Lung (tissue), 11 donors: ENCODE measurements at regions not wholly inside any gene's neighbourhood (a gene's known extent, or its start where the extent isn't known, plus 50 kb on each side); places are given as distances from the start of the nearest gene placed in this dataset.

Source experiments
- ATAC-seq: fragments of 200-7000 bp; cut with Tn5 transposase; one replicate; pipeline ENCODE4 v1.9.1; 2020; ENCODE audit warnings: moderate number of reproducible peaks; ENCODE audit not compliant: insufficient read depth, low FRiP score
- DNase-seq, 3 donors: peaks; one replicate each; pipeline ENCODE4 v3.0.0-alpha.2; 2013 to 2017
- H3K27ac ChIP-seq, 2 donors: one replicate each; pipeline ENCODE4 v1.5.1; 2013; ENCODE audit warnings: mild to moderate bottlenecking in 2 of 2, moderate library complexity in 2 of 2, control low read depth in 1 of 2, inconsistent platforms in 1 of 2, low read depth in 1 of 2, low read length in 1 of 2
- H3K27me3 ChIP-seq, 3 donors: one replicate each; pipeline ENCODE4 v1.5.1; 2013; ENCODE audit warnings: low read length in 2 of 3; ENCODE audit not compliant: control insufficient read depth in 3 of 3, insufficient read depth in 3 of 3
- H3K36me3 ChIP-seq, 4 donors: one replicate each; pipeline ENCODE4 v1.5.1; 2013; ENCODE audit warnings: low read length in 4 of 4, mild to moderate bottlenecking in 1 of 4, moderate library complexity in 1 of 4; ENCODE audit not compliant: control insufficient read depth in 4 of 4, insufficient read depth in 4 of 4
- H3K4me1 ChIP-seq, 5 donors: one replicate each; pipeline ENCODE4 v1.5.1; 2013; ENCODE audit warnings: low read length in 5 of 5, mild to moderate bottlenecking in 2 of 5, moderate library complexity in 1 of 5; ENCODE audit not compliant: control insufficient read depth in 5 of 5, insufficient read depth in 5 of 5
- H3K4me3 ChIP-seq: one replicate; pipeline ENCODE4 v1.5.1; 2013; ENCODE audit warnings: mild to moderate bottlenecking, control low read depth, moderate library complexity
- H3K9ac ChIP-seq, 2 donors: one replicate each; pipeline ENCODE4 v1.5.1; 2013; ENCODE audit warnings: low read length in 2 of 2, control low read depth in 1 of 2; ENCODE audit not compliant: insufficient read depth in 1 of 2
- H3K9me3 ChIP-seq, 4 donors: one replicate each; pipeline ENCODE4 v1.5.1; 2013; ENCODE audit warnings: low read length in 3 of 4, mild to moderate bottlenecking in 1 of 4, moderate library complexity in 1 of 4; ENCODE audit not compliant: control insufficient read depth in 4 of 4, insufficient read depth in 3 of 4
- WGBS, 2 donors: extraction: QIAGEN DNeasy Blood & Tissue Kit; methylation state at CpG; one replicate each; pipeline ENCODE4 v1.1.7; 2013; 5-methylcytosine and 5-hydroxymethylcytosine counted together
- TF ChIP-seq, protein P1 (sequence below): IDR thresholded peaks from 2 replicates; pipeline ENCODE4 v1.5.1; 2012; ENCODE audit warnings: mild to moderate bottlenecking; ENCODE audit errors: control extremely low read depth, extremely low read depth
- donor health status: control.
- donor health status: control.
- donor health status: Bipolar disorder and iron deficiency.
- donor health status: healthy.
- donor health status: DM: yes; HTN: yes; CAD: no.

DNA sequence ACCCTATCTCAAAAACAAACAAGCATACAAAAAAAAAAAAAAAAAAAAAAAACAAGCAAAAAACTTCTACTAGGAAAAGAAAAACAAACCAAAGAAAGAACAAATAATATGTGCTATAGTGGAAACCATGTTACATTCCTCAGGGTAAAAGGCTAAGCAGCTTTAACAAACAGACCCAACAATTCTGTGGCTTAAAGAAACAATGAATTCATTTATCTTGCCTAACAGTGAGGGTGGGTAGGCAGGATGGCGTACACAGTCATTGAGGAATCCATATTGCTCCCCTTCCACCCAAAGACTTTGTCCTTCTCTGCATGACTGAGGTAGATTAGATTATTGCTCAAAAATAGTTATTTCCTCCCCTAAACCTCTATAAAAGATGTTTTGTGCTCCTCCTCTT, 63.1 kb upstream of the ITGA6 start:
- Histone ChIP-seq H3K36me3 (no peaks in the 10 kb centered on the region), H3K4me3 (no peak overlapping the region), H3K27me3 (no peaks in the 10 kb centered on the region), H3K4me1 (peaks cover 0 to 4% (median 0%) of the 10 kb centered on the region in 5 donors), H3K9ac (no peak overlapping the region), H3K9me3 (peaks cover 0 to 5% (median 4%) of the 10 kb centered on the region in 4 donors), H3K27ac (no peak overlapping the region)
- WGBS, 2 donors: 77 to 90% methylated on average over 1 of the region's 1 CpG
- ATAC-seq (no peak), DNase-seq (no peak)
- TF ChIP-seq, protein P1, sequence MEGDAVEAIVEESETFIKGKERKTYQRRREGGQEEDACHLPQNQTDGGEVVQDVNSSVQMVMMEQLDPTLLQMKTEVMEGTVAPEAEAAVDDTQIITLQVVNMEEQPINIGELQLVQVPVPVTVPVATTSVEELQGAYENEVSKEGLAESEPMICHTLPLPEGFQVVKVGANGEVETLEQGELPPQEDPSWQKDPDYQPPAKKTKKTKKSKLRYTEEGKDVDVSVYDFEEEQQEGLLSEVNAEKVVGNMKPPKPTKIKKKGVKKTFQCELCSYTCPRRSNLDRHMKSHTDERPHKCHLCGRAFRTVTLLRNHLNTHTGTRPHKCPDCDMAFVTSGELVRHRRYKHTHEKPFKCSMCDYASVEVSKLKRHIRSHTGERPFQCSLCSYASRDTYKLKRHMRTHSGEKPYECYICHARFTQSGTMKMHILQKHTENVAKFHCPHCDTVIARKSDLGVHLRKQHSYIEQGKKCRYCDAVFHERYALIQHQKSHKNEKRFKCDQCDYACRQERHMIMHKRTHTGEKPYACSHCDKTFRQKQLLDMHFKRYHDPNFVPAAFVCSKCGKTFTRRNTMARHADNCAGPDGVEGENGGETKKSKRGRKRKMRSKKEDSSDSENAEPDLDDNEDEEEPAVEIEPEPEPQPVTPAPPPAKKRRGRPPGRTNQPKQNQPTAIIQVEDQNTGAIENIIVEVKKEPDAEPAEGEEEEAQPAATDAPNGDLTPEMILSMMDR: no peak

- Histone ChIP-seq H3K9me3 (peaks cover 0 to 6% (median 4%) of the 10 kb centered on the region in 4 donors), H3K4me1 (peaks cover 0 to 2% (median 0%) of the 10 kb centered on the region in 5 donors), H3K27me3 (no peaks in the 10 kb centered on the region), H3K36me3 (no peaks in the 10 kb centered on the region), H3K4me3 (no peak overlapping the region), H3K9ac (no peak overlapping the region), H3K27ac (no peak overlapping the region)
- WGBS, 2 donors: 89 to 91% methylated on average over 11 of the region's 11 CpGs
- ATAC-seq: no peak
- no peak for DNase-seq
- TF ChIP-seq, protein P1: no peak
These were observed 60.7 kb upstream of the ITGA6 start for GRCh38 chr2:172366596-172367150.

GRCh38 chr2:172370821-172371455, 56.4 kb upstream of the ITGA6 start:
- no peak overlapping the region for H3K27ac ChIP-seq
- ATAC-seq (no peak), DNase-seq (no peak)
- H3K36me3 ChIP-seq: no peaks in the 10 kb centered on the region
- TF ChIP-seq, protein P1: no peak
- H3K9me3 ChIP-seq: peaks cover 0 to 6% (median 1%) of the 10 kb centered on the region in 4 donors
- peaks cover 0 to 2% (median 0%) of the 10 kb centered on the region in 3 donors for H3K27me3 ChIP-seq
- WGBS, 2 donors: 84 to 90% methylated on average over 1 of the region's 1 CpG
- no peak overlapping the region for H3K9ac ChIP-seq
- no peak overlapping the region for H3K4me3 ChIP-seq
- H3K4me1 ChIP-seq: peaks cover 0 to 1% (median 0%) of the 10 kb centered on the region in 5 donors
